Chondrocyte (in vitro differentiated cells): ENCODE measurements at regions not wholly inside any gene's neighbourhood (a gene's known extent, or its start where the extent isn't known, plus 50 kb on each side); places are given as distances from the start of the nearest gene placed in this dataset.

ENCODE experiments used
- DNase-seq: peaks from one replicate; pipeline ENCODE4 v3.0.0; 2021; ENCODE audit warnings: mixed read lengths, low spot score
- H3K27ac Mint-ChIP-seq: one replicate; pipeline ENCODE4 v1.8.0; 2021; ENCODE audit warnings: mild to moderate bottlenecking, moderate library complexity, mixed read lengths; ENCODE audit not compliant: unreplicated experiment
- H3K27me3 Mint-ChIP-seq: 2 replicates; pipeline ENCODE4 v1.8.0; 2021; ENCODE audit warnings: low read depth, mixed read lengths
- H3K36me3 Mint-ChIP-seq: 2 replicates; pipeline ENCODE4 v1.8.0; 2021; ENCODE audit warnings: low read depth, mixed read lengths
- H3K4me1 Mint-ChIP-seq: 2 replicates; pipeline ENCODE4 v1.8.0; 2021; ENCODE audit warnings: low read depth, mild to moderate bottlenecking, mixed read lengths
- H3K4me3 Mint-ChIP-seq: one replicate; pipeline ENCODE4 v1.8.0; 2021; ENCODE audit warnings: mild to moderate bottlenecking, moderate library complexity, mixed read lengths; ENCODE audit not compliant: unreplicated experiment
- H3K9me3 Mint-ChIP-seq: 2 replicates; pipeline ENCODE4 v1.8.0; 2021; ENCODE audit warnings: low read depth, mixed read lengths
- TF ChIP-seq, protein P1 (sequence below): fragments of 200-600 bp; sonication (generic); IDR thresholded peaks from 2 replicates; pipeline ENCODE4 v1.5.0; 2021; ENCODE audit warnings: antibody characterized with exemption, mild to moderate bottlenecking, moderate library complexity

GRCh38 chrX:107502316-107502715 lies 52.9 kb downstream of the FRMPD3 start:
- H3K27me3 Mint-ChIP-seq = peaks cover 27% of the 10 kb centered on the region
- no peak overlapping the region for H3K27ac Mint-ChIP-seq
- H3K36me3 Mint-ChIP-seq = no peaks in the 10 kb centered on the region
- peaks cover 3% of the 10 kb centered on the region for H3K4me1 Mint-ChIP-seq
- TF ChIP-seq, protein P1, sequence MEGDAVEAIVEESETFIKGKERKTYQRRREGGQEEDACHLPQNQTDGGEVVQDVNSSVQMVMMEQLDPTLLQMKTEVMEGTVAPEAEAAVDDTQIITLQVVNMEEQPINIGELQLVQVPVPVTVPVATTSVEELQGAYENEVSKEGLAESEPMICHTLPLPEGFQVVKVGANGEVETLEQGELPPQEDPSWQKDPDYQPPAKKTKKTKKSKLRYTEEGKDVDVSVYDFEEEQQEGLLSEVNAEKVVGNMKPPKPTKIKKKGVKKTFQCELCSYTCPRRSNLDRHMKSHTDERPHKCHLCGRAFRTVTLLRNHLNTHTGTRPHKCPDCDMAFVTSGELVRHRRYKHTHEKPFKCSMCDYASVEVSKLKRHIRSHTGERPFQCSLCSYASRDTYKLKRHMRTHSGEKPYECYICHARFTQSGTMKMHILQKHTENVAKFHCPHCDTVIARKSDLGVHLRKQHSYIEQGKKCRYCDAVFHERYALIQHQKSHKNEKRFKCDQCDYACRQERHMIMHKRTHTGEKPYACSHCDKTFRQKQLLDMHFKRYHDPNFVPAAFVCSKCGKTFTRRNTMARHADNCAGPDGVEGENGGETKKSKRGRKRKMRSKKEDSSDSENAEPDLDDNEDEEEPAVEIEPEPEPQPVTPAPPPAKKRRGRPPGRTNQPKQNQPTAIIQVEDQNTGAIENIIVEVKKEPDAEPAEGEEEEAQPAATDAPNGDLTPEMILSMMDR = no peak
- peaks cover 4% of the 10 kb centered on the region for H3K9me3 Mint-ChIP-seq
- DNase-seq = no peak
- no peak overlapping the region for H3K4me3 Mint-ChIP-seq

DNA sequence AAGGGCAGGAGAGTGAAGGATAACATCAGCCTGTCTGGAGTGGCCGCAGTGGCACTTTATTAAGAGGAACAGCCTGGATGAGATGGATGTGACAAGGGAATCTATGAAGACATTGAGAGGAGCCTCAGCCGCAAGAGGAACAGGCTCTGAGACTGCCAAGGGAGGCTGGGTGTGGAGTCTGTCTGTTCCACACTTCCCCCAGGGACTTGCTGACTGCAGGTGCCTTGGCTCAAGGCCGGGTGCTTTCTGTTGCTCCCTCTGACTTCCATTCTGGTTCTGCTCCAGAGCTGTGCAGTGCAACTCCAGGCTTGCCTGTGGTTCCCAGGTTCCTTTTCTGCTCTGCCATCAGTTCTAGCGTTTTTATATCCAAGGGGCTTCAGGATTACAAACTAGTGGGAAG lies 54.6 kb downstream of the FRMPD3 start:
- Mint-ChIP-seq H3K27me3 (peaks cover 35% of the 10 kb centered on the region), H3K9me3 (peaks cover 17% of the 10 kb centered on the region), H3K36me3 (no peaks in the 10 kb centered on the region), H3K4me1 (peaks cover 3% of the 10 kb centered on the region), H3K27ac (no peak overlapping the region), H3K4me3 (no peak overlapping the region)
- no peak for DNase-seq
- TF ChIP-seq, protein P1 = no peak

GRCh38 chrX:107505223-107505622 lies 55.8 kb downstream of the FRMPD3 start:
- no peak overlapping the region for H3K27ac Mint-ChIP-seq
- peaks cover 3% of the 10 kb centered on the region for H3K4me1 Mint-ChIP-seq
- no peak overlapping the region for H3K4me3 Mint-ChIP-seq
- H3K36me3 Mint-ChIP-seq = no peaks in the 10 kb centered on the region
- H3K27me3 Mint-ChIP-seq = peaks cover 41% of the 10 kb centered on the region
- TF ChIP-seq, protein P1 = no peak
- DNase-seq = no peak
- peaks cover 20% of the 10 kb centered on the region for H3K9me3 Mint-ChIP-seq

DNA sequence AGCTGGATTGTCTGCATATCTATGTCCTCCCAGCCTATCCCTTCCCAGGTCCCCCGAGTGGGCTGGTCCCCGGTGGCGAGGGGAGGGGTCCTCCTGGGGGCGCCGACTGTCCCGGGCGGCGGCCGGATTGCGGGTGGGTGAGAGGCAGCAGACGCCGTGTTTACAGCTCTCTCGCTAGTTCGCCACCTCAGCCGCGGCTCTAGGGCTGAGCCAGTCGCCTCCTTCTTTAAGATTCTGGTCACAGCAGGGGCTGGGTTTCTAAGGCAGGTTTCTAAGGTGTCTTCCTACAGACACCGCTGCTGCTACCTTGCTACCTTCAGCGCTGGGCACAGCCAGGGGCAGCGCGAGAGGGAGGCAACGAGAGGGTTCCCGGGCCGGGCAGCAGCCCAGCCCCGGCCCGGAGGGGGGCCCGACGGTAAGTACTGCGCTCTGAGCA lies 57.2 kb downstream of the FRMPD3 start:
- H3K27ac Mint-ChIP-seq = no peak overlapping the region
- no peak overlapping the region for H3K4me3 Mint-ChIP-seq
- peaks cover 41% of the 10 kb centered on the region for H3K27me3 Mint-ChIP-seq
- DNase-seq = no peak
- peaks cover 3% of the 10 kb centered on the region for H3K4me1 Mint-ChIP-seq
- peaks cover 20% of the 10 kb centered on the region for H3K9me3 Mint-ChIP-seq
- H3K36me3 Mint-ChIP-seq = no peaks in the 10 kb centered on the region
- TF ChIP-seq, protein P1 = no peak

- peaks cover 3% of the 10 kb centered on the region for H3K4me1 Mint-ChIP-seq
- TF ChIP-seq, protein P1 = no peak
- H3K36me3 Mint-ChIP-seq = no peaks in the 10 kb centered on the region
- no peak overlapping the region for H3K4me3 Mint-ChIP-seq
- H3K27me3 Mint-ChIP-seq = peaks cover 44% of the 10 kb centered on the region
- no peak for DNase-seq
- H3K9me3 Mint-ChIP-seq = peaks cover 17% of the 10 kb centered on the region
- H3K27ac Mint-ChIP-seq = no peak overlapping the region
Measured at GRCh38 chrX:107507093-107507743, 57.8 kb downstream of the FRMPD3 start.
